H9 (cell line): ENCODE measurements at regions not wholly inside any gene's neighbourhood (a gene's known extent, or its start where the extent isn't known, plus 50 kb on each side); places are given as distances from the start of the nearest gene placed in this dataset.

Experiments
- DNase-seq: peaks from one replicate; pipeline ENCODE4 v3.0.0-alpha.2; 2017
- H2AFZ ChIP-seq: one replicate; pipeline ENCODE4 v1.6.1; 2013; ENCODE audit warnings: mild to moderate bottlenecking, low read length, control low read depth, moderate library complexity
- H2AK5ac ChIP-seq: 2 replicates; pipeline ENCODE4 v1.6.1; 2013; ENCODE audit warnings: low read length, control low read depth, mixed read lengths; ENCODE audit not compliant: insufficient read length
- H2BK120ac ChIP-seq: one replicate; pipeline ENCODE4 v1.6.1; 2013; ENCODE audit warnings: low read depth, mild to moderate bottlenecking, low read length, control low read depth, inconsistent platforms; ENCODE audit not compliant: poor library complexity, severe bottlenecking
- H2BK12ac ChIP-seq: 2 replicates; pipeline ENCODE4 v1.6.1; 2013; ENCODE audit warnings: low read length, control low read depth, mixed read lengths, low read depth; ENCODE audit not compliant: insufficient read length
- H2BK15ac ChIP-seq: 2 replicates; pipeline ENCODE4 v1.6.1; 2013; ENCODE audit warnings: low read depth, low read length, control low read depth
- H2BK20ac ChIP-seq: one replicate; pipeline ENCODE4 v1.6.1; 2013; ENCODE audit warnings: low read depth, mild to moderate bottlenecking, low read length, control low read depth, inconsistent platforms; ENCODE audit not compliant: poor library complexity, severe bottlenecking
- H2BK5ac ChIP-seq: 2 replicates; pipeline ENCODE4 v1.6.1; 2013; ENCODE audit warnings: low read length, control low read depth, mixed read lengths; ENCODE audit not compliant: insufficient read length
- H3K14ac ChIP-seq: 2 replicates; pipeline ENCODE4 v1.6.1; 2013; ENCODE audit warnings: low read length, control low read depth; ENCODE audit not compliant: insufficient read depth
- H3K18ac ChIP-seq: 2 replicates; pipeline ENCODE4 v1.6.1; 2013; ENCODE audit warnings: low read depth, mild to moderate bottlenecking, mixed read lengths, low read length, control low read depth; ENCODE audit not compliant: insufficient read length
- H3K23ac ChIP-seq: 2 replicates; pipeline ENCODE4 v1.6.1; 2013; ENCODE audit warnings: low read length, control low read depth, mixed read lengths, low read depth; ENCODE audit not compliant: insufficient read length
- H3K23me2 ChIP-seq: 2 replicates; pipeline ENCODE4 v1.6.1; 2013; ENCODE audit warnings: low read depth, mild to moderate bottlenecking, mixed read lengths, low read length, control low read depth; ENCODE audit not compliant: insufficient read length, poor library complexity, severe bottlenecking
- H3K27ac ChIP-seq: 2 replicates; pipeline ENCODE4 v1.5.1; 2013; ENCODE audit warnings: low read length, control low read depth, mixed read lengths, low read depth; ENCODE audit not compliant: insufficient read length
- H3K27me3 ChIP-seq: 2 replicates; pipeline ENCODE4 v1.6.1; 2013; ENCODE audit warnings: low read length, control low read depth, inconsistent platforms; ENCODE audit not compliant: insufficient read depth
- H3K4ac ChIP-seq: 2 replicates; pipeline ENCODE4 v1.6.1; 2013; ENCODE audit warnings: low read depth, mild to moderate bottlenecking, control low read depth, inconsistent platforms, low read length, moderate library complexity
- H3K4me1 ChIP-seq: 2 replicates; pipeline ENCODE4 v1.6.1; 2013; ENCODE audit warnings: low read length, control low read depth, inconsistent platforms; ENCODE audit not compliant: insufficient read depth
- H3K4me2 ChIP-seq: 2 replicates; pipeline ENCODE4 v1.6.1; 2013; ENCODE audit warnings: low read length, control low read depth, mixed read lengths; ENCODE audit not compliant: insufficient read length, insufficient read depth
- H3K56ac ChIP-seq: 2 replicates; pipeline ENCODE4 v1.6.1; 2013; ENCODE audit warnings: low read depth, mild to moderate bottlenecking, mixed read lengths, low read length, control low read depth; ENCODE audit not compliant: insufficient read length
- H3K79me1 ChIP-seq: 2 replicates; pipeline ENCODE4 v1.6.1; 2013; ENCODE audit warnings: low read depth, mild to moderate bottlenecking, moderate library complexity, low read length, control low read depth, inconsistent platforms; ENCODE audit not compliant: insufficient read depth, poor library complexity, severe bottlenecking
- H3K79me2 ChIP-seq: 2 replicates; pipeline ENCODE4 v1.6.1; 2013; ENCODE audit warnings: low read length, control low read depth, inconsistent platforms; ENCODE audit not compliant: insufficient read depth
- H3K9ac ChIP-seq: 2 replicates; pipeline ENCODE4 v1.6.1; 2013; ENCODE audit warnings: low read length, control low read depth, mixed read lengths; ENCODE audit not compliant: insufficient read length; ENCODE audit errors: extremely low read depth
- H3K9me3 ChIP-seq: one replicate; pipeline ENCODE4 v1.6.1; 2013; ENCODE audit warnings: low read depth, low read length, inconsistent platforms; ENCODE audit not compliant: control insufficient read depth
- H3T11ph ChIP-seq: one replicate; pipeline ENCODE4 v1.6.1; 2013; ENCODE audit warnings: mild to moderate bottlenecking, low read length, control low read depth, inconsistent platforms
- H4K20me1 ChIP-seq: one replicate; pipeline ENCODE4 v1.6.1; 2013; ENCODE audit not compliant: control insufficient read depth, insufficient read length, insufficient read depth
- H4K5ac ChIP-seq: 2 replicates; pipeline ENCODE4 v1.6.1; 2013; ENCODE audit warnings: low read depth, mild to moderate bottlenecking, mixed read lengths, low read length, control low read depth; ENCODE audit not compliant: insufficient read length
- H4K8ac ChIP-seq: replicated peaks from 2 replicates; pipeline ENCODE4 v1.6.1; 2013; ENCODE audit warnings: low read length, control low read depth, mixed read lengths, low read depth; ENCODE audit not compliant: insufficient read length
- H4K91ac ChIP-seq: 2 replicates; pipeline ENCODE4 v1.6.1; 2013; ENCODE audit warnings: low read depth, mild to moderate bottlenecking, moderate library complexity, mixed read lengths, low read length, control low read depth; ENCODE audit not compliant: insufficient read length
- H3K27ac Mint-ChIP-seq, 3 experiments: 2 replicates in 2 of 3; 3 replicates in 1 of 3; pipeline ENCODE4 v1.8.0; 2020 to 2021; ENCODE audit warnings: mixed read lengths in 3 of 3, mild to moderate bottlenecking in 1 of 3, moderate library complexity in 1 of 3
- H3K27me3 Mint-ChIP-seq: 2 replicates; pipeline ENCODE4 v1.8.0; 2021; ENCODE audit warnings: low read depth, mild to moderate bottlenecking, moderate library complexity, mixed read lengths
- H3K36me3 Mint-ChIP-seq, 3 experiments: 2 replicates in 2 of 3; 3 replicates in 1 of 3; pipeline ENCODE4 v1.8.0; 2020 to 2021; ENCODE audit warnings: low read depth in 3 of 3, mixed read lengths in 3 of 3; ENCODE audit not compliant: insufficient read depth in 1 of 3
- H3K4me1 Mint-ChIP-seq, 2 experiments: 2 replicates each; pipeline ENCODE4 v1.8.0; 2020; ENCODE audit warnings: mixed read lengths in 2 of 2
- H3K4me3 Mint-ChIP-seq, 2 experiments: 2 replicates in 1 of 2; 3 replicates in 1 of 2; pipeline ENCODE4 v1.8.0; 2020 to 2021; ENCODE audit warnings: mild to moderate bottlenecking in 2 of 2, mixed read lengths in 2 of 2, moderate library complexity in 1 of 2
- H3K9me3 Mint-ChIP-seq, 2 experiments: 2 replicates in 1 of 2; 3 replicates in 1 of 2; pipeline ENCODE4 v1.8.0; 2020; ENCODE audit warnings: mild to moderate bottlenecking in 2 of 2, mixed read lengths in 2 of 2, moderate library complexity in 1 of 2
- CTCF ChIP-seq: fragments of 200-600 bp; sonication (generic); conservative IDR thresholded peaks from 3 replicates; pipeline ENCODE4 v1.8.0; 2021; ENCODE audit warnings: antibody characterized with exemption, mild to moderate bottlenecking
- WGBS: extraction: QIAGEN DNeasy Blood & Tissue Kit; methylation state at CpG from one replicate; pipeline ENCODE4 v1.1.7; 2013; ENCODE audit warnings: missing lambda C conversion rate, low lambda C conversion rate, mixed read lengths; ENCODE audit not compliant: insufficient read length; ENCODE audit errors: extremely low coverage; 5-methylcytosine and 5-hydroxymethylcytosine counted together

DNA sequence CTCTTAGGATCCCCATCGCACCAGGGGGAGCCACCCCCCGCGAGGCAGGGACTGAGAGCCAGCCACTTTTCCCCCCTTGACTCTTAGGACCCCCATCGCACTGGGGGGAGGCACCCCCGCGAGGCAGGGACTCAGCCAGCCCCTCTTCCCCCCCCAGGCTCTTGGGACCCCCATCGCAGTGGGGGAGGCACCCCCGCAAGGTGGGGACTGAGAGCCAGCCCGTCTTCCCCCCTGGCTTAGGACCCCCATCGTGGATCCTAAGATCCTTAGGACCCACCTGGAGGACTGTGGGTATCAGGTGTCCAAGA is 365.2 kb upstream of the SPRY2 start:
- no peak overlapping the region for H3K56ac ChIP-seq
- no peaks in the 10 kb centered on the region for H3K23me2 ChIP-seq
- no CpG with 5 or more reads among the region's 10 CpGs for WGBS
- no peak overlapping the region for H2BK120ac ChIP-seq
- no peak overlapping the region for H2AFZ ChIP-seq
- H4K5ac ChIP-seq, result no peak overlapping the region
- no peak overlapping the region for H3K27ac ChIP-seq
- no peak overlapping the region for H2AK5ac ChIP-seq
- Mint-ChIP-seq H3K4me3 (no peak overlapping the region), H3K4me1 (no peaks in the 10 kb centered on the region), H3K27me3 (no peaks in the 10 kb centered on the region), H3K9me3 (peaks cover 16 to 24% of the 10 kb centered on the region in 2 experiments), H3K27ac (no peak overlapping the region), H3K36me3 (peaks cover 2 to 8% (median 5%) of the 10 kb centered on the region in 3 experiments; a peak in 5 of 7 replicates)
- no peak overlapping the region for H3K4ac ChIP-seq
- no peaks in the 10 kb centered on the region for H3K9me3 ChIP-seq
- TF ChIP-seq CTCF, result no peak
- no peak overlapping the region for H2BK5ac ChIP-seq
- H3K4me1 ChIP-seq, result no peaks in the 10 kb centered on the region
- H4K8ac ChIP-seq, result no peak overlapping the region
- H3K23ac ChIP-seq, result no peak overlapping the region
- H3K9ac ChIP-seq, result no peak overlapping the region
- H3K14ac ChIP-seq, result no peak overlapping the region
- no peaks in the 10 kb centered on the region for H4K20me1 ChIP-seq
- no peak for DNase-seq
- no peak overlapping the region for H2BK12ac ChIP-seq
- no peak overlapping the region for H4K91ac ChIP-seq
- no peak overlapping the region for H2BK15ac ChIP-seq
- H3K4me2 ChIP-seq, result no peak overlapping the region
- H2BK20ac ChIP-seq, result no peak overlapping the region
- no peaks in the 10 kb centered on the region for H3K27me3 ChIP-seq
- H3K79me2 ChIP-seq, result no peaks in the 10 kb centered on the region
- no peak overlapping the region for H3K18ac ChIP-seq
- no peak overlapping the region for H3T11ph ChIP-seq
- no peaks in the 10 kb centered on the region for H3K79me1 ChIP-seq
